Bronchial epithelial cell (primary cell): ENCODE measurements at regions not wholly inside any gene's neighbourhood (a gene's known extent, or its start where the extent isn't known, plus 50 kb on each side); places are given as distances from the start of the nearest gene placed in this dataset.

Experiments used
- DNase-seq: peaks from one replicate; pipeline ENCODE4 v3.0.0-alpha.2; 2010; ENCODE audit warnings: low read depth
- FAIRE-seq: peaks from 2 replicates; lab custom pipeline; 2011; peaks lifted over from hg19 to GRCh38; lab: Jason Lieb, UNC
- H3K27me3 ChIP-seq: 2 replicates; pipeline ENCODE4 v1.5.1; 2011; ENCODE audit warnings: low read length; ENCODE audit not compliant: control insufficient read depth, insufficient read depth
- H3K36me3 ChIP-seq: 2 replicates; pipeline ENCODE4 v1.5.1; 2011; ENCODE audit warnings: low read length; ENCODE audit not compliant: control insufficient read depth, insufficient read depth
- H3K4me3 ChIP-seq: 2 replicates; pipeline ENCODE4 v1.5.1; 2011; ENCODE audit warnings: mild to moderate bottlenecking, low read depth, low read length, control low read depth
- CTCF ChIP-seq: IDR thresholded peaks from 2 replicates; pipeline ENCODE4 v1.5.1; 2011; ENCODE audit warnings: mild to moderate bottlenecking, moderate library complexity, low read length, control low read depth, inconsistent platforms; ENCODE audit not compliant: insufficient read depth, severe bottlenecking

GRCh38 chr13:83622422-83622784, 259.9 kb downstream of the SLITRK1 start:
- FAIRE-seq (no peak), DNase-seq (peak; percentile 94)
- TF ChIP-seq CTCF = no peak
- Histone ChIP-seq H3K4me3 (no peak overlapping the region), H3K27me3 (no peaks in the 10 kb centered on the region), H3K36me3 (no peaks in the 10 kb centered on the region)

GRCh38 chr13:83621765-83622421, 260.4 kb downstream of the SLITRK1 start:
- TF ChIP-seq CTCF = no peak
- no peaks in the 10 kb centered on the region for H3K36me3 ChIP-seq
- FAIRE-seq = no peak
- no peak for DNase-seq
- H3K4me3 ChIP-seq = no peak overlapping the region
- no peaks in the 10 kb centered on the region for H3K27me3 ChIP-seq

- Histone ChIP-seq H3K4me3 (no peak overlapping the region), H3K27me3 (no peaks in the 10 kb centered on the region), H3K36me3 (no peaks in the 10 kb centered on the region)
- no peak for TF ChIP-seq CTCF
- DNase-seq = peak; percentile 86
- no peak for FAIRE-seq
These were observed 261.6 kb downstream of the SLITRK1 start for GRCh38 chr13:83620530-83621220.

GRCh38 chr13:83618966-83619365, 263.3 kb downstream of the SLITRK1 start:
- H3K36me3 ChIP-seq = no peaks in the 10 kb centered on the region
- no peaks in the 10 kb centered on the region for H3K27me3 ChIP-seq
- DNase-seq = peak; percentile 77
- no peak overlapping the region for H3K4me3 ChIP-seq
- no peak for TF ChIP-seq CTCF
- FAIRE-seq = no peak

- Histone ChIP-seq H3K4me3 (no peak overlapping the region), H3K36me3 (no peaks in the 10 kb centered on the region), H3K27me3 (no peaks in the 10 kb centered on the region)
- TF ChIP-seq CTCF = no peak
- no peak for FAIRE-seq
- DNase-seq = no peak
These were observed 268.8 kb downstream of the SLITRK1 start for GRCh38 chr13:83613524-83613923.

- TF ChIP-seq CTCF = no peak
- H3K4me3 ChIP-seq = no peak overlapping the region
- FAIRE-seq (no peak), DNase-seq (no peak)
- no peaks in the 10 kb centered on the region for H3K36me3 ChIP-seq
- H3K27me3 ChIP-seq = no peaks in the 10 kb centered on the region
These were observed 280.7 kb downstream of the SLITRK1 start for GRCh38 chr13:83601539-83601938.
